LNCAP (cell line): ENCODE measurements at regions not wholly inside any gene's neighbourhood (a gene's known extent, or its start where the extent isn't known, plus 50 kb on each side); places are given as distances from the start of the nearest gene placed in this dataset.

ENCODE experiments used
- TF ChIP-seq, protein P1 (sequence below): fragments of 450-650 bp; IDR thresholded peaks from 2 replicates; pipeline ENCODE4 v1.5.1; 2017; ENCODE audit warnings: mild to moderate bottlenecking

DNA sequence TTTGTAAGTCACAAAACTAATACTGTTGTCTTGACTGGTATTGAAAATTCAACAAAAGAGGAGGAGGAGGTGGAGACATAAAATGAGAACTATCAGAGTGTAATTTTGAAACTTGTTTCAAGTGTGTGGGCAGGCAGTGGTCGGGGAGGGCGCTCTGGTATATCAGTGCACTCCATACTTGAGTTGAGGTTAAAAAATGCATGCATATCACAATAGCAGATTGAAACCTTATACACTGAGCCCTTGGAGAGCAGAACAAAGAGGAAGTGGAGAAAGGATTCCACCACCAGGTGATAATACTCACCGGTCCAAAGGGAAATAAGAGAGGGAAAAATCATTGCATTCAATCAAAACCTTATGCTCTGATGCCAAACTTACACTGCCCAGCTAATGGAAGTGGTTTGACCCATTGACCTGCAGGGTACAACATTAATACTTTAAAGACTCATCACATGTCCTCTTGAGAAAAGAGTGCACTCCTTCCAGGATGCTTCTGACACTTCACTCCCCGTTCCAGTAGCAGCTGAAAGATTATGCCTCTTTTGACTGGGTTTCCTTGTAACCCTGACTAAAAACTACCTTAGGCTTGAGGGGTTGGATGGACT lies 79.5 kb upstream of the FAM169A start:
- TF ChIP-seq, protein P1, sequence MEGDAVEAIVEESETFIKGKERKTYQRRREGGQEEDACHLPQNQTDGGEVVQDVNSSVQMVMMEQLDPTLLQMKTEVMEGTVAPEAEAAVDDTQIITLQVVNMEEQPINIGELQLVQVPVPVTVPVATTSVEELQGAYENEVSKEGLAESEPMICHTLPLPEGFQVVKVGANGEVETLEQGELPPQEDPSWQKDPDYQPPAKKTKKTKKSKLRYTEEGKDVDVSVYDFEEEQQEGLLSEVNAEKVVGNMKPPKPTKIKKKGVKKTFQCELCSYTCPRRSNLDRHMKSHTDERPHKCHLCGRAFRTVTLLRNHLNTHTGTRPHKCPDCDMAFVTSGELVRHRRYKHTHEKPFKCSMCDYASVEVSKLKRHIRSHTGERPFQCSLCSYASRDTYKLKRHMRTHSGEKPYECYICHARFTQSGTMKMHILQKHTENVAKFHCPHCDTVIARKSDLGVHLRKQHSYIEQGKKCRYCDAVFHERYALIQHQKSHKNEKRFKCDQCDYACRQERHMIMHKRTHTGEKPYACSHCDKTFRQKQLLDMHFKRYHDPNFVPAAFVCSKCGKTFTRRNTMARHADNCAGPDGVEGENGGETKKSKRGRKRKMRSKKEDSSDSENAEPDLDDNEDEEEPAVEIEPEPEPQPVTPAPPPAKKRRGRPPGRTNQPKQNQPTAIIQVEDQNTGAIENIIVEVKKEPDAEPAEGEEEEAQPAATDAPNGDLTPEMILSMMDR = no peak

DNA sequence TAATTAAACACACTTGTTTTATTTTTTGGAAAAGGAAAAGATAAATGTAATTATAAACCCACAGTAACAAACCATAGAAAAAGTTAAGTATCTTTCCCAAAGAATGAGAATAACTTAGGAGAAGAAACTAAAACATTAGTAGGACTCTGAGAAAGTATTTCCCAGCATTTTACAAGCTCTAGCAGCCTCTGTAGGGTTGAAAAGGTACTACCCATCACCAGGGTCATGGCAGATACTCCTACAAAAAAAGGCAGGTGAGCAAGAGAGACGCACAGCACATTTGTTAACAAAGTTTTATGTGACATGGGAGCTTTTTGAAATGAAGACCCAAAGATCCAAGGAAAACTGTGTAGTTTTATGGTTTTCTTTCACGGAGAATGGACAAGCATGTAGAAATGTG lies 77.7 kb upstream of the FAM169A start:
- TF ChIP-seq, protein P1 = peak; percentile 13; the same call in 1 of the 2 replicates

DNA sequence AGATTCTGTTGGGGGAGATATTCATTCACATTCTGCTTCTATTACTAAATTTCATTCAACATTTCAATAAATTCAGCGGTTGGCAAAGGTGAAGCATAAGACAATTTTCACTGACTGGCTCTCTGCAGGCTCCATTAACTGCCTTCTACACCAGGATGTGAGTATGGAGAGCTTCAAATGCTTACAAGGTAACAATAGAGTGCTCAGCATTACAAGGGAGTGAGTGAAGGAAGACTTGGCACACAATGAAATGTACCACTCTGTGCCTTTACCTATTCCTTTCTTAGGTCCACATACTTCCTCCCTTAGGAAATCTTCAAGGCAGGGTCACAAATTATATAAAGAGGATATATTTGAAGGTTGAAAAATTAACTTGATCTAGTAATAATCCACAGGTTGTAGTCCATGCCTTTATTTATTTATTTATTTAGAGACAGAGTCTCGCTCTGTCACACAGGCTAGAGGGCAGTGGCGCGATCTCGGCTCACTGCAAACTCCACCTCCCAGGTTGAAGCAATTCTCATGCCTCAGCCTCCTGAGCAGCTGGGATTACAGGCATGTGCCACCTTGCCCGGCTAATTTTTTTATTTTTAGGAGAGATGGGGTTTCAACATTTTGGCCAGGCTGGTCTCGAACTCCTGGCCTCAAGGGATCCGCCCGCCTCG lies 76.6 kb upstream of the FAM169A start:
- TF ChIP-seq, protein P1 = no peak

DNA sequence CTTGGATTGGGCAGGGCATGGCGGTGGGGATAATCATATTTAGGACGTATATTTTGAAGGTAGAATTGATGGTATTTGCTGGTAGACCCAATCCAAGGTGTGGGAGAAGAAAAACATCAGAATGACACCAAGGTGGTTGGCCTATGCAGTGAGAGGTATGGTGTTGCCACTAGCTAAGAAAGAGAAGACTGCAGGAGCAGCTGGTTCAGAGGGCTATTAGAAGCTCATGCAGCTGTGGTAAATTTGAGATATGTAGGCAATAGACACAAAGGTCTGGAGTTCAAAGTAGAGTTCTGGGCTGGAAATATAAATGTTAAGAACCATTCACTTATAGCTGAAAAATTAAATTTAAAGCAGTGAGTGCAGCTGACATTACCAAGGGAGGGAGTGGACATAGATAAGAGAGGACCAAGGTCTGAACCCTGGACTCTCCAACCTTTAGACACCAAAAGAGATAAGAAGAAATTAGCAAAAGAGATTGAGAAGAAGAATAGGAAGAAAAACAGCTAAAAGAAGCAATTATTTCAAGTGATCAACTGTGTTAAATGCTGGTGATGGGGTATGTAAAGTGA lies 74.7 kb upstream of the FAM169A start:
- TF ChIP-seq, protein P1 = no peak

DNA sequence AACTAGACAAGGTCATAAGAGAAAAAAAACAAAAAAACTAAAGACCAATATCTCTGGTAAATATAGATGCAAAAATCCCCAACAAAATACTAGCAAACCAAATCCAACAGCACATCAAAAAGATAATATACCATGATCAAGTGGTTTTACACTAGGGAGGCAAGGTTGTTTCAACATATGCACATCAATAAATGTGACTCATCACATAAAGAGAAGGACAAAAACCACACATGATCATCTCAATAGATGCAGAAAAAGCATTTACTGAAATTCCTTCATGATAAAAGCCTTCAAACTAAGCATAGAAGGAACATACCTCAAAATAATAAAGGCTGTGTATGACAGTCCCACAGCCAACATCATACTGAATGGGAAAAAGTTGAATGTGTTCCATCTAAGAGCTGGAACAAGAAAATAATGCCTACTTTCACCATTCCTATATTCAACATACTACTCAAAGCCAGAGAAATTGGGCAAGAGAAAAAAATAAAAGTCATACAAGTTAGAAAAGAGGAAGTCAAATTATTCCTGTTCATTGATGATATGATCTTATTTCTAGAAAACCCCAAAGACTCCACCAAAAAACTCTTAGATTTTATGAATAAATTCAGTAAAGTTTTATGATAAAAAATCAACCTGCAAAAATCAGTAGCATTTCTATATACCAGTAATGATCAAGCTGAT lies 72.2 kb upstream of the FAM169A start:
- TF ChIP-seq, protein P1 = no peak

DNA sequence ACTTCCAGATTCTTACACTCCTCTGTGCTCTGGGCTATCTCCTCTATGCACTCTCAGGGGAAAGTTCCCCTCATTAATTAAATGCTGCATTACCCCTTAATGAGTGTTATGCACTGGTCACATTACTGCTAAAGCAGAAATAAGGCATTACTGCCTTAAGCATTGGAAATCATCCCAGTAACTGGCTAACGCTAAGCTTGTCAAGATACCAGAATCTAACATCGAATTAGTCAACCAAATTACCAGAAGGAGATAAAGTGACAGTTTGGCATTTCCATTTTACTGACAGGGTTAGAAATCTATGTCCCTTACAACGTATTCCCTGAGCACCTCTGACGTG lies 69.5 kb upstream of the FAM169A start:
- TF ChIP-seq, protein P1 = no peak

DNA sequence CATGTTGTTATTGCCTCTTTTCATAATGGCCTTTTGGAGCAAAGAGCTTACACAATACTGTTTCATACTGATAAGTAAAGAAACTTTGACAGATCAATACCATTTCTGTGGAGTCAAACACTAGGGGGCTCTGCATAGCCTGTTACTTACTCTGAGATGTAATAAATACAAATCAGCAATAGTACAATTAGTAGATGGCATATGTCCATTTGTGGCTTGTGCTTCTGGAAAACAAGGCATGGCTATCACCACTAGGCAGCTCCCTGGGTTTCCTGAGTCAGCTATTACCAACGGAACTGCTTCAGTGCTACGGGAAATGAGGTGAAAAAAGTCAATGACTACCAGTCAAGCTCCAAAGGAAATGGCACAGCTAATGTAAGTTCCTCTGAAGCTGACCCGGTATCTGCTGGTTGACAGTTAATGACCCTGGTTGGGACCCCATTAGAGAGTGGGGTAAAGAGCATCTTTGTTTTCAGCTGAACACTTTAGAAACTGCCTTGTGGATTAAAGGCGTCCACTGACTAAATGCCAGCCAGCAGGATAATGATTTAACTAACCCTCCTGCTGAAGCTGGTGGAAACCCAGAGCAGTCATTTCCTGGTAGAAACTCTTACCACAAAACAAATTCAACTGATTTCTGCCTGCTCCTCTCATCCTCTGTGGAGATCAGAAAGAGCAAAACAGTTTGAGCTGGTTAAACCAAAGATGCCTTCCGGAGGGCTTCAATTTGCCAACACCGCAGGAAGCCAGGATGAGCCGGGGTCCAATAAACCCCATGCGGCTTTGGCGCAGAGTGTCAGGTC lies 69.0 kb upstream of the FAM169A start:
- TF ChIP-seq, protein P1 = peak; percentile 41; the same call in 1 of the 2 replicates
